HCT116 (cell line): ENCODE measurements at regions not wholly inside any gene's neighbourhood (a gene's known extent, or its start where the extent isn't known, plus 50 kb on each side); places are given as distances from the start of the nearest gene placed in this dataset.

Experiments used
- ATAC-seq: fragments of 200-7000 bp; cut with Tn5 transposase; 2 replicates; pipeline ENCODE4 v1.9.1; 2020; ENCODE audit warnings: mild to moderate bottlenecking, moderate library complexity
- BruUV-seq: library from RNA; stranded (reverse); fragments of 400-500 nt; replicated peaks from 2 replicates; lab custom pipeline; 2021; lab: Mats Ljungman, UMichigan
- CTCF ChIA-PET: fragments of 300-600 bp; sonication (Branson Sonifier 250); formaldehyde crosslinking; loops from one replicate; lab custom pipeline; 2021; ENCODE audit warnings: antibody characterized with exemption; lab: Charles Lee
- POLR2A ChIA-PET: fragments of 300-600, 350-600 bp; sonication (Branson Sonifier 250); formaldehyde crosslinking; loops from one replicate; lab custom pipeline; 2021; ENCODE audit warnings: antibody characterized with exemption; lab: Charles Lee
- RAD21 ChIA-PET, 2 experiments: fragments of 300-600 bp; sonication (Branson Sonifier 250); formaldehyde crosslinking; loops; one replicate each; lab custom pipeline; 2023; ENCODE audit warnings: low total read pairs in 2 of 2; ENCODE audit not compliant: uncharacterized antibody in 2 of 2, unreplicated experiment in 2 of 2, low non-redundant PET in 1 of 2; lab: Charles Lee
- DNase-seq: peaks from one replicate; pipeline ENCODE4 v3.0.0-alpha.2; 2010; ENCODE audit warnings: low read depth, low spot score
- H2AFZ ChIP-seq: fragments of 200-600 bp; shearing (Covaris generic), sonication (generic); 2 replicates; pipeline ENCODE4 v1.6.1; 2017; ENCODE audit warnings: low read depth, mixed run types, mixed read lengths, antibody characterized with exemption, low read length; ENCODE audit not compliant: poor library complexity, severe bottlenecking
- H3K27ac ChIP-seq: 2 replicates; pipeline ENCODE4 v1.5.1; 2012; ENCODE audit warnings: low read depth, low read length
- H3K27me3 ChIP-seq: fragments of 200-600 bp; sonication (generic); 2 replicates; pipeline ENCODE4 v1.6.1; 2016; ENCODE audit warnings: mixed run types, low read length, mixed read lengths; ENCODE audit not compliant: insufficient read depth
- H3K36me3 ChIP-seq, 2 experiments: fragments of 200-500 bp in 1 of 2; fragments of 200-600 bp in 1 of 2; sonication (Bioruptor generic) in 1 of 2; sonication (generic) in 1 of 2; 2 replicates each; pipeline versions ENCODE4 v1.5.1 to v1.6.1; 2014 to 2016; ENCODE audit warnings: low read length in 2 of 2, inconsistent platforms in 1 of 2, mixed read lengths in 1 of 2, mixed run types in 1 of 2; ENCODE audit not compliant: insufficient read depth in 2 of 2, control insufficient read depth in 1 of 2
- H3K4me1 ChIP-seq, 2 experiments: fragments of 200-600 bp in 1 of 2; sonication (generic) in 1 of 2; 2 replicates each; pipeline versions ENCODE4 v1.5.1 to v1.6.1; 2012 to 2017; ENCODE audit warnings: low read length in 2 of 2, inconsistent platforms in 1 of 2, mild to moderate bottlenecking in 1 of 2, mixed read lengths in 1 of 2, mixed run types in 1 of 2, moderate library complexity in 1 of 2; ENCODE audit not compliant: insufficient read depth in 2 of 2, control insufficient read depth in 1 of 2
- H3K4me2 ChIP-seq: fragments of 200-600 bp; sonication (generic); 2 replicates; pipeline ENCODE4 v1.6.1; 2017; ENCODE audit warnings: mixed run types, low read length, mixed read lengths
- H3K4me3 ChIP-seq, 2 experiments: fragments of 200-600 bp in 1 of 2; sonication (generic) in 1 of 2; replicated peaks in 1 of 2; 2 replicates each; pipeline ENCODE4 v1.5.1; 2011 to 2016; ENCODE audit warnings: low read length in 2 of 2, control low read depth in 1 of 2, low read depth in 1 of 2, mild to moderate bottlenecking in 1 of 2, mixed read lengths in 1 of 2, mixed run types in 1 of 2
- H3K79me2 ChIP-seq: fragments of 200-600 bp; sonication (generic); 2 replicates; pipeline ENCODE4 v1.6.1; 2017; ENCODE audit warnings: mild to moderate bottlenecking, mixed run types, low read length, moderate library complexity, mixed read lengths; ENCODE audit not compliant: insufficient read depth
- H3K9ac ChIP-seq: fragments of 200-600 bp; sonication (generic); 2 replicates; pipeline ENCODE4 v1.6.1; 2016; ENCODE audit warnings: low read length, mixed read lengths
- H3K9me2 ChIP-seq: fragments of 200-600 bp; sonication (generic), shearing (Covaris generic); 2 replicates; pipeline ENCODE4 v1.6.1; 2017; ENCODE audit warnings: mixed run types, mild to moderate bottlenecking, moderate library complexity; ENCODE audit not compliant: insufficient read depth
- H3K9me3 ChIP-seq, 2 experiments: fragments of 200-500 bp in 1 of 2; fragments of 200-600 bp in 1 of 2; sonication (Bioruptor generic) in 1 of 2; sonication (generic) in 1 of 2; 2 replicates each; pipeline ENCODE4 v1.6.1; 2014 to 2017; ENCODE audit warnings: low read length in 2 of 2, mixed read lengths in 2 of 2, inconsistent platforms in 1 of 2, low read depth in 1 of 2, mild to moderate bottlenecking in 1 of 2, mixed run types in 1 of 2, moderate library complexity in 1 of 2; ENCODE audit not compliant: control insufficient read depth in 1 of 2, insufficient read depth in 1 of 2
- H4K20me1 ChIP-seq: fragments of 200-600 bp; sonication (generic), shearing (Covaris generic); 2 replicates; pipeline ENCODE4 v1.6.1; 2017; ENCODE audit warnings: mixed run types, mild to moderate bottlenecking, moderate library complexity; ENCODE audit not compliant: insufficient read depth
- CBX3 ChIP-seq: IDR thresholded peaks from 2 replicates; pipeline ENCODE4 v1.6.1; 2012; ENCODE audit warnings: low read depth
- EGR1 ChIP-seq: IDR thresholded peaks from 2 replicates; pipeline ENCODE4 v1.6.1; 2012; ENCODE audit warnings: low read depth
- ELF1 ChIP-seq: IDR thresholded peaks from 2 replicates; pipeline ENCODE4 v1.6.1; 2012; ENCODE audit warnings: low read depth, borderline replicate concordance
- EZH2 ChIP-seq: fragments of 200-600 bp; sonication (generic); IDR thresholded peaks from 2 replicates; pipeline ENCODE4 v1.6.1; 2017; ENCODE audit warnings: antibody characterized with exemption, mixed run types
- EZH2phosphoT487 ChIP-seq: fragments of 200-600 bp; IDR thresholded peaks from 2 replicates; pipeline ENCODE4 v1.6.1; 2018; ENCODE audit warnings: antibody characterized with exemption, borderline replicate concordance
- FOSL1 ChIP-seq: IDR thresholded peaks from 2 replicates; pipeline ENCODE4 v1.6.1; 2012; ENCODE audit warnings: low read depth
- MAX ChIP-seq: IDR thresholded peaks from 2 replicates; pipeline ENCODE4 v1.6.1; 2012
- POLR2A ChIP-seq: IDR thresholded peaks from 2 replicates; pipeline ENCODE4 v1.7.0; 2011; ENCODE audit warnings: borderline replicate concordance; ENCODE audit not compliant: insufficient read depth, insufficient read length; ENCODE audit errors: extremely low read depth
- POLR2AphosphoS5 ChIP-seq: IDR thresholded peaks from 2 replicates; pipeline ENCODE4 v1.6.1; 2011; ENCODE audit warnings: mild to moderate bottlenecking, low read depth, low read length, moderate library complexity
- RAD21 ChIP-seq: IDR thresholded peaks from 2 replicates; pipeline ENCODE4 v1.6.1; 2012; ENCODE audit warnings: low read depth, mild to moderate bottlenecking
- REST ChIP-seq: IDR thresholded peaks from 2 replicates; pipeline ENCODE4 v1.6.1; 2012; ENCODE audit warnings: low read depth
- SIN3A ChIP-seq: IDR thresholded peaks from 2 replicates; pipeline ENCODE4 v1.6.1; 2012; ENCODE audit warnings: low read depth
- SP1 ChIP-seq: IDR thresholded peaks from 2 replicates; pipeline ENCODE4 v1.6.1; 2012; ENCODE audit warnings: low read depth
- SRF ChIP-seq: IDR thresholded peaks from 2 replicates; pipeline ENCODE4 v1.6.1; 2012; ENCODE audit warnings: low read depth
- YY1 ChIP-seq: IDR thresholded peaks from 2 replicates; pipeline ENCODE4 v1.6.1; 2011; ENCODE audit warnings: low read length, low read depth, moderate library complexity, mild to moderate bottlenecking; ENCODE audit not compliant: insufficient replicate concordance; ENCODE audit errors: extremely low read depth
- ZNF274 ChIP-seq: fragments of 200-500 bp; sonication (Bioruptor generic); IDR thresholded peaks from 2 replicates; pipeline ENCODE4 v1.6.1; 2014; ENCODE audit warnings: mild to moderate bottlenecking, low read depth, low read length, inconsistent platforms
- intact Hi-C: fragments of 100-400 bp; cut with micrococcal nuclease; formaldehyde crosslinking; loops from 2 replicates; pipeline ENCODE4 v1.10.0; 2022

- intact Hi-C loops: no loop called here
- BruUV-seq: no TSS peak
- Histone ChIP-seq H4K20me1 (no peaks in the 10 kb centered on the region), H3K27ac (no peak overlapping the region), H3K9me3 (no peaks in the 10 kb centered on the region), H2AFZ (no peak overlapping the region), H3K36me3 (no peaks in the 10 kb centered on the region), H3K9ac (no peak overlapping the region), H3K79me2 (no peaks in the 10 kb centered on the region), H3K4me1 (no peaks in the 10 kb centered on the region), H3K4me2 (no peak overlapping the region), H3K27me3 (no peaks in the 10 kb centered on the region), H3K4me3 (no peak overlapping the region), H3K9me2 (no peaks in the 10 kb centered on the region)
- ChIA-PET CTCF (no interaction called here), POLR2A (no interaction called here), RAD21 (no interaction called here)
- ATAC-seq (no peak), DNase-seq (no peak)
- TF ChIP-seq MAX (no peak), ELF1 (no peak), EZH2 (no peak), CBX3 (no peak), FOSL1 (no peak), EZH2phosphoT487 (no peak), SP1 (no peak), SIN3A (no peak), EGR1 (no peak), ZNF274 (no peak), YY1 (no peak), REST (no peak), POLR2AphosphoS5 (no peak), POLR2A (no peak), RAD21 (no peak), SRF (no peak)
These were observed 221.7 kb downstream of the CGGBP1 start for GRCh38 chr3:87837076-87837475.
